Gastroesophageal sphincter (tissue), 3 donors: ENCODE measurements at regions not wholly inside any gene's neighbourhood (a gene's known extent, or its start where the extent isn't known, plus 50 kb on each side); places are given as distances from the start of the nearest gene placed in this dataset.

ENCODE experiments used
- EP300 ChIP-seq: sonication (generic); formaldehyde crosslinking; IDR thresholded peaks from one replicate; pipeline ENCODE4 v1.6.1; 2017; ENCODE audit warnings: antibody characterized with exemption, mild to moderate bottlenecking
- POLR2A ChIP-seq, 2 donors: fragments of 450-650 bp; IDR thresholded peaks; one replicate each; pipeline ENCODE4 v1.6.1; 2017; ENCODE audit warnings: antibody characterized with exemption in 2 of 2, mild to moderate bottlenecking in 2 of 2, moderate library complexity in 1 of 2
- POLR2AphosphoS5 ChIP-seq: sonication (generic); formaldehyde crosslinking; IDR thresholded peaks from one replicate; pipeline ENCODE4 v1.6.1; 2017; ENCODE audit warnings: antibody characterized with exemption
- TF ChIP-seq, protein P1 (sequence below), 4 experiments: fragments of 200-600 bp in 2 of 4; fragments of 450-650 bp in 2 of 4; sonication (generic) in 1 of 4; IDR thresholded peaks; one replicate each; pipeline ENCODE4 v1.5.1; 2017 to 2019; ENCODE audit warnings: antibody characterized with exemption in 4 of 4, mild to moderate bottlenecking in 2 of 4, moderate library complexity in 2 of 4

DNA sequence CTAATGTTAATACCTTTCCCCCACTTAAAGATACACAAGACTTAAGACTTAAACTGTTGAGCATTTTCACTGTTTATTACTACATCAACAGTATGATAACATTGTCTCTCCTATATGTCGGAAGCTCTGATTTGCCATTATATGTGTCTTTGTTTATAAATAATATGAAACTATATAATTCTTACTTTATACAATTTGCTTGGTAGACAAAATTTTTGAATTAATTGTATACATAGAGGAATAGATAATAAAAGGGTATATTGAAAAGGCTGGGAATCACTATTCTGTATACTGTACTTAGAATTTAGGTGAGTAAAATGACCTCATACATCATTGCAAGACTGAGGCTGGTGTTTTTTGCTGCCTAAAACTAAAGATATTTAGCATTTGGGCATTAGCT lies 82.1 kb upstream of the HDAC9 start:
- TF ChIP-seq, protein P1, sequence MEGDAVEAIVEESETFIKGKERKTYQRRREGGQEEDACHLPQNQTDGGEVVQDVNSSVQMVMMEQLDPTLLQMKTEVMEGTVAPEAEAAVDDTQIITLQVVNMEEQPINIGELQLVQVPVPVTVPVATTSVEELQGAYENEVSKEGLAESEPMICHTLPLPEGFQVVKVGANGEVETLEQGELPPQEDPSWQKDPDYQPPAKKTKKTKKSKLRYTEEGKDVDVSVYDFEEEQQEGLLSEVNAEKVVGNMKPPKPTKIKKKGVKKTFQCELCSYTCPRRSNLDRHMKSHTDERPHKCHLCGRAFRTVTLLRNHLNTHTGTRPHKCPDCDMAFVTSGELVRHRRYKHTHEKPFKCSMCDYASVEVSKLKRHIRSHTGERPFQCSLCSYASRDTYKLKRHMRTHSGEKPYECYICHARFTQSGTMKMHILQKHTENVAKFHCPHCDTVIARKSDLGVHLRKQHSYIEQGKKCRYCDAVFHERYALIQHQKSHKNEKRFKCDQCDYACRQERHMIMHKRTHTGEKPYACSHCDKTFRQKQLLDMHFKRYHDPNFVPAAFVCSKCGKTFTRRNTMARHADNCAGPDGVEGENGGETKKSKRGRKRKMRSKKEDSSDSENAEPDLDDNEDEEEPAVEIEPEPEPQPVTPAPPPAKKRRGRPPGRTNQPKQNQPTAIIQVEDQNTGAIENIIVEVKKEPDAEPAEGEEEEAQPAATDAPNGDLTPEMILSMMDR (IDR thresholded peaks at IDR 0.05) = no peak
- TF ChIP-seq EP300 = no peak
- no peak for TF ChIP-seq POLR2A (IDR thresholded peaks at IDR 0.05)
- TF ChIP-seq POLR2AphosphoS5 = no peak
